Activated CD8-positive, alpha-beta T cell treated with anti-CD3 and anti-CD28 coated beads for 36 hours (primary cell): ENCODE measurements at regions not wholly inside any gene's neighbourhood (a gene's known extent, or its start where the extent isn't known, plus 50 kb on each side); places are given as distances from the start of the nearest gene placed in this dataset.

Experiments used
- ATAC-seq: fragments of 200-7000 bp; cut with Tn5 transposase; one replicate; pipeline ENCODE4 v1.10.0; 2021; ENCODE audit warnings: mild to moderate bottlenecking, moderate library complexity
- CTCF ChIA-PET: fragments of 350-600 bp; sonication (Branson Sonifier 250); formaldehyde crosslinking; loops from one replicate; lab custom pipeline; 2021; ENCODE audit warnings: antibody characterized with exemption; lab: Charles Lee
- POLR2A ChIA-PET: fragments of 350-600 bp; sonication (Branson Sonifier 250); formaldehyde crosslinking; loops from one replicate; lab custom pipeline; 2021; ENCODE audit warnings: antibody characterized with exemption; lab: Charles Lee
- DNase-seq: peaks from one replicate; pipeline ENCODE4 v3.0.0-alpha.2; 2020
- H3K27ac Mint-ChIP-seq: one replicate; pipeline ENCODE4 v1.8.0; 2021; ENCODE audit warnings: mild to moderate bottlenecking, mixed read lengths
- H3K27me3 Mint-ChIP-seq: one replicate; pipeline ENCODE4 v1.8.0; 2021; ENCODE audit warnings: mixed read lengths
- H3K36me3 Mint-ChIP-seq: one replicate; pipeline ENCODE4 v1.8.0; 2021; ENCODE audit warnings: low read depth, mixed read lengths
- H3K4me1 Mint-ChIP-seq: one replicate; pipeline ENCODE4 v1.8.0; 2021; ENCODE audit warnings: low read depth, mixed read lengths
- H3K4me3 Mint-ChIP-seq: one replicate; pipeline ENCODE4 v1.8.0; 2021; ENCODE audit warnings: mild to moderate bottlenecking, moderate library complexity, mixed read lengths
- H3K9me3 Mint-ChIP-seq: one replicate; pipeline ENCODE4 v1.8.0; 2021; ENCODE audit warnings: mixed read lengths
- intact Hi-C: fragments of 100-400 bp; cut with micrococcal nuclease; formaldehyde crosslinking; loops from one replicate; pipeline ENCODE4 v1.10.0; 2022
- TF ChIP-seq, protein P1 (sequence below): fragments of 200-600 bp; IDR thresholded peaks from one replicate; pipeline ENCODE4 v1.8.0; 2022; ENCODE audit warnings: antibody characterized with exemption, mild to moderate bottlenecking

DNA sequence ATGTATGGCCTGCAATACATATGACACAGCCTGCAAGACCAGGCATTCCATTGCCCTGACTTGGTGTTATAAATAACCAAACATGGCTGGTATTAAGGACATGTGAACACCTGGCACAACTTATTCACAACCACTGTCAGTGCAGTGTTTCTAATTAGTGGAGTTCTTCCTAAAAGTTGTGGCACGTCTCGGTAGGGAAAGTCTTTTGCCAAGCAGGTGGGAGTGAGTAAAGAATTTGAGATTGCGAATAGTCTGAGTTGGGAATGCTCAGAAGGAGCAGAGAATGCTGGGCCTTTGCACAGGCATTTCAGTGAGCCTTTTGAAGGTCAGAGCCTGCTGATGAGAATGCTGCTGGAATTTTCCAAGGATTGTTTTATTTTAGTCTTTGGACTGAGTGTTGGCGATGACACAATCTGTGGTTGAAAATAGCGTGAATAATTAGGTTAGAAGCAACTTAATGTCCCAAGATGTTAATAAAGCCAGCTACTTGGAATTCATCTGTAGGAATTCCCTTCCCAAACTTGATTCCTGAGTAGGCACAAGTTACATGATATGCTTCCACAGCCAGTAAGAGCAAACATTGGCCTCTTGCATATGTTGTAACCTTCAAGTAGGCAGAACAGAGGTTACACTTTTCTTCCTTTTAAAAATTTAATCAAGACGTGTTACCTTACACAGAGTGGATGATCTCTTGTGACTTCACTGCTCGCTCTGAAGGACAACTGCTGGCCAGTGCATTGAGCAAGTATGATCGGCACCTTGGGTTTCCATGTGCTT is 83.6 kb upstream of the PGRMC2 start:
- no peaks in the 10 kb centered on the region for H3K27me3 Mint-ChIP-seq
- H3K4me3 Mint-ChIP-seq, result no peak overlapping the region

DNA sequence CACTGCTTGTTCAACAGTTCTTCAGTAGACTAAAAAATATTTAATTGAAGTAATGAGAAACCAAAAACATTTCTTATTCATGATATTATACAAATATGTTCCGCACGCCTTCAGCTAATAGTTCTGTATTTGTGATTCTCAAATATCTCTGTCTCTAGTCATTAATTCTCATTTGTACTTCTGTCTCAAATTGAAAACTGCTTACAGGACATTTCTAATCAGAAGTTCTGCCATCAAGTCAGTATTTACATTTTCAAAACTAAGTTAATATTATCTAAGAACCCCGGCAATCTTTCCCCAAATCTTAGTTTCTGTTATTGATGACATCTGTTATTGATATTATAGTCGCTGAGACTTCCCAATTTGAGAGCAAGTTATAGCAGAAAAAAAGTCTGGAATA is 78.6 kb upstream of the PGRMC2 start:
- Mint-ChIP-seq H3K4me1 (no peaks in the 10 kb centered on the region), H3K27me3 (no peaks in the 10 kb centered on the region), H3K27ac (no peak overlapping the region), H3K4me3 (no peak overlapping the region), H3K9me3 (no peaks in the 10 kb centered on the region), H3K36me3 (peaks cover 4% of the 10 kb centered on the region)
- TF ChIP-seq, protein P1, sequence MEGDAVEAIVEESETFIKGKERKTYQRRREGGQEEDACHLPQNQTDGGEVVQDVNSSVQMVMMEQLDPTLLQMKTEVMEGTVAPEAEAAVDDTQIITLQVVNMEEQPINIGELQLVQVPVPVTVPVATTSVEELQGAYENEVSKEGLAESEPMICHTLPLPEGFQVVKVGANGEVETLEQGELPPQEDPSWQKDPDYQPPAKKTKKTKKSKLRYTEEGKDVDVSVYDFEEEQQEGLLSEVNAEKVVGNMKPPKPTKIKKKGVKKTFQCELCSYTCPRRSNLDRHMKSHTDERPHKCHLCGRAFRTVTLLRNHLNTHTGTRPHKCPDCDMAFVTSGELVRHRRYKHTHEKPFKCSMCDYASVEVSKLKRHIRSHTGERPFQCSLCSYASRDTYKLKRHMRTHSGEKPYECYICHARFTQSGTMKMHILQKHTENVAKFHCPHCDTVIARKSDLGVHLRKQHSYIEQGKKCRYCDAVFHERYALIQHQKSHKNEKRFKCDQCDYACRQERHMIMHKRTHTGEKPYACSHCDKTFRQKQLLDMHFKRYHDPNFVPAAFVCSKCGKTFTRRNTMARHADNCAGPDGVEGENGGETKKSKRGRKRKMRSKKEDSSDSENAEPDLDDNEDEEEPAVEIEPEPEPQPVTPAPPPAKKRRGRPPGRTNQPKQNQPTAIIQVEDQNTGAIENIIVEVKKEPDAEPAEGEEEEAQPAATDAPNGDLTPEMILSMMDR, result no peak
- DNase-seq, result no peak
- CTCF ChIA-PET, result no interaction called here
- POLR2A ChIA-PET, result no interaction called here
- intact Hi-C loops, result no loop called here
- ATAC-seq, result no peak

More for the DNA sequence above, 83.6 kb upstream of the PGRMC2 start:
- TF ChIP-seq, protein P1, result no peak
- ChIA-PET POLR2A (no interaction called here), CTCF (no interaction called here)
- Mint-ChIP-seq H3K4me1 (no peaks in the 10 kb centered on the region), H3K27ac (no peak overlapping the region), H3K9me3 (peaks cover 2% of the 10 kb centered on the region), H3K36me3 (peaks cover 4% of the 10 kb centered on the region)
- ATAC-seq (no peak), DNase-seq (no peak)
- intact Hi-C loops, result no loop called here

DNA sequence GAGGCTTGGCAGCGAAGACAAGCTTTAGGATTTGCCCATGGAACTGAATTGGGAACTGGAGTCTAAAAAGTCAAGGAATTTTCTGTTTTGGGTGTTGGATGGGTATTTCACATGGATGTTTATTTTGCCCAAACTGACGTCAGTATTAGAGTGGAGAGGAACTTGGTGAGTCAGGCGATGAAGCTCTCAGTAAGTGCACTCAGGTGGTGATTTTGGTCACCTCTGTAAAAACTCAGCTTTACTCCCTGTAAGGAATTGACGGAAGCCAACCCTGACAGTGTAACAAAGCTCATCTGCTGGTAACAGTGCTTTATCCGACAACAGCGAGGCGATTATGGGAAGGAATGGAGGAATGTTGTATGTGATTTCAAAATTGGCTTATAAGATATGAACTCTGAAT is 77.0 kb upstream of the PGRMC2 start:
- Mint-ChIP-seq H3K9me3 (no peaks in the 10 kb centered on the region), H3K27ac (no peak overlapping the region), H3K36me3 (peaks cover under 1% of the 10 kb centered on the region), H3K27me3 (no peaks in the 10 kb centered on the region), H3K4me3 (no peak overlapping the region), H3K4me1 (no peaks in the 10 kb centered on the region)
- CTCF ChIA-PET, result no interaction called here
- DNase-seq, result no peak
- ATAC-seq, result no peak
- intact Hi-C loops, result no loop called here
- TF ChIP-seq, protein P1, result no peak
- POLR2A ChIA-PET, result interaction anchor here (0.6 kb wide), 1 partner anchor 99 kb away, joined by 3 read pairs; no protein-coding TSS in a partner anchor

DNA sequence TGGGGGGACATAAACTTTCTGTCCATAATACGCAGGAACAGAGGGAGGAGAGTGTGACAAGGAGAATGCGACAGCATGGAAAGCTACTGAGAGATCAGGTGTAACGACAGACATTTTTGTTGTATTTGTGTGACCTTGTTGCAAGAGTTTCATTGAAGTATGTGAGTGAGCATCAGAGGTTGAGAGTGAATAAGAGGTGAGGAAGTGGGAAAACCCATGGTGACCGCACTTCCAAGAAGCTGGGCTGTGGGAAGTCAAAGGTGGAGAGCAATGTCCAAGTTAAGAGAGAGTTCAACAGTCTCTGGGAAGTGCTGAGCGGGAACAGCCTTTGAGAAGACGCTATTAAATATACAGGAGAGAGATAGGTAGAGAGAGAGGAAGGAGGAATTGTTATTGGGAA is 76.4 kb upstream of the PGRMC2 start:
- TF ChIP-seq, protein P1, result no peak
- CTCF ChIA-PET, result no interaction called here
- no peak overlapping the region for H3K27ac Mint-ChIP-seq
- H3K9me3 Mint-ChIP-seq, result no peaks in the 10 kb centered on the region
- H3K4me3 Mint-ChIP-seq, result no peak overlapping the region
- H3K27me3 Mint-ChIP-seq, result no peaks in the 10 kb centered on the region
- DNase-seq (no peak), ATAC-seq (no peak)
- POLR2A ChIA-PET, result no interaction called here
- intact Hi-C loops, result no loop called here
- H3K4me1 Mint-ChIP-seq, result peaks cover 2% of the 10 kb centered on the region
- H3K36me3 Mint-ChIP-seq, result no peaks in the 10 kb centered on the region

DNA sequence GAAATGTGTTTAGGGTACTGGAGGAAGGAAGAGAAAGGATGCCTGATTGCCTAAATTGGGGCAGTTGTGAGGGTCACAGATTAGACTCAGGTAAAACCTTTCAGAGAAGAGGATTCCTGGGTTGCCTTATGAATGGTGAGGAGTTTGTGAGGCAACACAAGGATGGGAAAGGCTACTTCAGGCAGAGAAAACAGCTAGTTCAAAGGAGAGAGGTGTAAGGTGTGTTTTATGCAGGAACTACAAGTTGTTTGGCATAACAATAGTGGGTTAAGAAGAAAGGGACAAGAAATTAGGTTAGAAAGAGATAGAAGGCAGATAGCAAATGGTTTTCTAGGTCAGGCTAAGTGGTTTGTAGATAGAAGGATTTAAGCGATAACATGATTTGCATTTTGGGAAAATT is 75.1 kb upstream of the PGRMC2 start:
- Mint-ChIP-seq H3K9me3 (no peaks in the 10 kb centered on the region), H3K4me3 (no peak overlapping the region), H3K4me1 (peaks cover 4% of the 10 kb centered on the region), H3K36me3 (no peaks in the 10 kb centered on the region), H3K27ac (no peak overlapping the region), H3K27me3 (no peaks in the 10 kb centered on the region)
- POLR2A ChIA-PET, result no interaction called here
- no peak for DNase-seq
- CTCF ChIA-PET, result no interaction called here
- no peak for ATAC-seq
- TF ChIP-seq, protein P1, result no peak
- intact Hi-C loops, result no loop called here
